ENCODE measurements at regions not wholly inside any gene's neighbourhood (a gene's known extent, or its start where the extent isn't known, plus 50 kb on each side); places are given as distances from the start of the nearest gene placed in this dataset.

DNA sequence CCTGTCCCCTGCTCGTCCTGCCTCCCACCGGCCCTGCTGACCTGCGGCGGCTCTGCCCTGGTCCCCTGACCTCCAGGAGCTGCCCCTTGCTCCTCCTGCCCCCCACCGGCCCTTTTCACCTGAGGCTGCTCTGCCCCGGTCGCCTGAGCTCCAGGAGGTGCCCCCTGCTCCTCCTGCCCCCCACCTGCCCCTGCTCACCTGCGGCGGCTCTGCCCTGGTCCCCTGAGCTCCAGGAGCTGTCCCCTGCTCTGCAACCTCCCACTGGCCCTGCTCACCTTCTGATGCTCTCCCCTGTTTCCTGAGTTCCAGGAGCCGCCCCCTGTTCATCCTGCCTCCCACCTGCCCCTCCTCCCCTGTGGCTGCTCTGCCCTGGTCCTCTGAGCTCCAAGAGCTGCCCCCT, 101.3 kb downstream of the TMEM121 start:
- TF ChIP-seq TOX (CRISPR knock-in tag; IDR thresholded peaks at IDR 0.05; ENCODE audit: borderline replicate concordance) (no peak), ZFP3 (CRISPR knock-in tag; IDR thresholded peaks at IDR 0.05) (no peak), ZFP30 (CRISPR knock-in tag; IDR thresholded peaks at IDR 0.05) (no peak), TSHZ2 (CRISPR knock-in tag; IDR thresholded peaks at IDR 0.05) (no peak), ARNTL (CRISPR knock-in tag; IDR thresholded peaks at IDR 0.05; ENCODE audit: borderline replicate concordance, low read depth) (no peak), PPARA (CRISPR knock-in tag; IDR thresholded peaks at IDR 0.05; ENCODE audit: borderline replicate concordance) (no peak), TCF4 (CRISPR knock-in tag; IDR thresholded peaks at IDR 0.05; ENCODE audit: borderline replicate concordance) (no peak), ZC3H10 (CRISPR knock-in tag; IDR thresholded peaks at IDR 0.05) (no peak), CREB5 (CRISPR knock-in tag; IDR thresholded peaks at IDR 0.05; ENCODE audit: low read depth) (no peak), BACH2 (CRISPR knock-in tag; IDR thresholded peaks at IDR 0.05; ENCODE audit: borderline replicate concordance) (no peak), RARB (CRISPR knock-in tag; IDR thresholded peaks at IDR 0.05) (no peak)
- TF ChIP-seq, protein P1, sequence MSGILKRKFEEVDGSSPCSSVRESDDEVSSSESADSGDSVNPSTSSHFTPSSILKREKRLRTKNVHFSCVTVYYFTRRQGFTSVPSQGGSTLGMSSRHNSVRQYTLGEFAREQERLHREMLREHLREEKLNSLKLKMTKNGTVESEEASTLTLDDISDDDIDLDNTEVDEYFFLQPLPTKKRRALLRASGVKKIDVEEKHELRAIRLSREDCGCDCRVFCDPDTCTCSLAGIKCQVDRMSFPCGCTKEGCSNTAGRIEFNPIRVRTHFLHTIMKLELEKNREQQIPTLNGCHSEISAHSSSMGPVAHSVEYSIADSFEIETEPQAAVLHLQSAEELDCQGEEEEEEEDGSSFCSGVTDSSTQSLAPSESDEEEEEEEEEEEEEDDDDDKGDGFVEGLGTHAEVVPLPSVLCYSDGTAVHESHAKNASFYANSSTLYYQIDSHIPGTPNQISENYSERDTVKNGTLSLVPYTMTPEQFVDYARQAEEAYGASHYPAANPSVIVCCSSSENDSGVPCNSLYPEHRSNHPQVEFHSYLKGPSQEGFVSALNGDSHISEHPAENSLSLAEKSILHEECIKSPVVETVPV (CRISPR knock-in tag; IDR thresholded peaks at IDR 0.05): no peak
- TF ChIP-seq, protein P2, sequence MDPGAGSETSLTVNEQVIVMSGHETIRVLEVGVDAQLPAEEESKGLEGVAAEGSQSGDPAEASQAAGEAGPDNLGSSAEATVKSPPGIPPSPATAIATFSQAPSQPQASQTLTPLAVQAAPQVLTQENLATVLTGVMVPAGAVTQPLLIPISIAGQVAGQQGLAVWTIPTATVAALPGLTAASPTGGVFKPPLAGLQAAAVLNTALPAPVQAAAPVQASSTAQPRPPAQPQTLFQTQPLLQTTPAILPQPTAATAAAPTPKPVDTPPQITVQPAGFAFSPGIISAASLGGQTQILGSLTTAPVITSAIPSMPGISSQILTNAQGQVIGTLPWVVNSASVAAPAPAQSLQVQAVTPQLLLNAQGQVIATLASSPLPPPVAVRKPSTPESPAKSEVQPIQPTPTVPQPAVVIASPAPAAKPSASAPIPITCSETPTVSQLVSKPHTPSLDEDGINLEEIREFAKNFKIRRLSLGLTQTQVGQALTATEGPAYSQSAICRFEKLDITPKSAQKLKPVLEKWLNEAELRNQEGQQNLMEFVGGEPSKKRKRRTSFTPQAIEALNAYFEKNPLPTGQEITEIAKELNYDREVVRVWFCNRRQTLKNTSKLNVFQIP (CRISPR knock-in tag; IDR thresholded peaks at IDR 0.05; ENCODE audit: borderline replicate concordance, low read depth): no peak
